ENCODE measurements at regions not wholly inside any gene's neighbourhood (a gene's known extent, or its start where the extent isn't known, plus 50 kb on each side); places are given as distances from the start of the nearest gene placed in this dataset.

DNA sequence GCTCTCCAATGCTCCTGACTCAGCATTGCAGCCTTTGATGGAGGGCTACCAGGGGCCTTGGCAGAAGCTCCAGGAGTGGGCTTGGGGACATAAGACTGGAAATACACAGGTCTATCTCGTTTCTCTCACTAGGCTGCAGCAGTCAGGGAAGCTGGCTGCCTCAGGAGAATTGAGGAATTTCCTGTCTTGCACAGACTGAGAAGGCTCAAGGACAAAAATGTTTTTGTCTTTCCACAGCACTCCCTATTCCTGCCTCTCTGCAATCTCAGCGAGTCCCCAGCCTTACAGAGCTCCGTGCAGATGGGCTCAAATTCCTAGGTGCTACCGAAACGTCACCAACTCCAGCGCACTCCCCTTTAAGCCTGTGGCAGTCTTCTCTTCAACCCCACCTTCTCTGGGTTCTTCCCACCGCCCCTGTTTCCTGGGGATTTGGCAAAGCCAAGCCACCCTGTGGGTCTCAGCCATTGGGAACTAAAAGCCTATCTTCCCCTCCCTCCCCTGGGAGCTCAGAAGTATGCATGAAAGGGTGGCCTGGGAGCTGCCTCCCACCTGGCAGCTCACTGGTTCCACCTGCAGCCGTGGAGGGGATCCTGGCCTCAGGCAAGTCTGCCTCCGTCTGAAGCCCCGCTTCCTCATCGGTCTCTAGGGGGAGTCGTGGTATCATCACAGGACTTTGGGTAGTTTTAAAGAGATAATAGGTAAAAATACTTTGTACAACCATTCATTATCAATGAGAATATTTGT is 322.6 kb upstream of the FRG2C start (continued):
- TF ChIP-seq, protein P1, sequence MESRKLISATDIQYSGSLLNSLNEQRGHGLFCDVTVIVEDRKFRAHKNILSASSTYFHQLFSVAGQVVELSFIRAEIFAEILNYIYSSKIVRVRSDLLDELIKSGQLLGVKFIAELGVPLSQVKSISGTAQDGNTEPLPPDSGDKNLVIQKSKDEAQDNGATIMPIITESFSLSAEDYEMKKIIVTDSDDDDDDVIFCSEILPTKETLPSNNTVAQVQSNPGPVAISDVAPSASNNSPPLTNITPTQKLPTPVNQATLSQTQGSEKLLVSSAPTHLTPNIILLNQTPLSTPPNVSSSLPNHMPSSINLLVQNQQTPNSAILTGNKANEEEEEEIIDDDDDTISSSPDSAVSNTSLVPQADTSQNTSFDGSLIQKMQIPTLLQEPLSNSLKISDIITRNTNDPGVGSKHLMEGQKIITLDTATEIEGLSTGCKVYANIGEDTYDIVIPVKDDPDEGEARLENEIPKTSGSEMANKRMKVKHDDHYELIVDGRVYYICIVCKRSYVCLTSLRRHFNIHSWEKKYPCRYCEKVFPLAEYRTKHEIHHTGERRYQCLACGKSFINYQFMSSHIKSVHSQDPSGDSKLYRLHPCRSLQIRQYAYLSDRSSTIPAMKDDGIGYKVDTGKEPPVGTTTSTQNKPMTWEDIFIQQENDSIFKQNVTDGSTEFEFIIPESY (IDR thresholded peaks at IDR 0.05) = no peak
- no peak for TF ChIP-seq JUND (IDR thresholded peaks at IDR 0.05; ENCODE audit: low read depth, low read length)
- TF ChIP-seq MYC (IDR thresholded peaks at IDR 0.05; ENCODE audit: insufficient read depth, insufficient read length, insufficient replicate concordance, low read length, severe bottlenecking) = no peak
- TF ChIP-seq, protein P2, sequence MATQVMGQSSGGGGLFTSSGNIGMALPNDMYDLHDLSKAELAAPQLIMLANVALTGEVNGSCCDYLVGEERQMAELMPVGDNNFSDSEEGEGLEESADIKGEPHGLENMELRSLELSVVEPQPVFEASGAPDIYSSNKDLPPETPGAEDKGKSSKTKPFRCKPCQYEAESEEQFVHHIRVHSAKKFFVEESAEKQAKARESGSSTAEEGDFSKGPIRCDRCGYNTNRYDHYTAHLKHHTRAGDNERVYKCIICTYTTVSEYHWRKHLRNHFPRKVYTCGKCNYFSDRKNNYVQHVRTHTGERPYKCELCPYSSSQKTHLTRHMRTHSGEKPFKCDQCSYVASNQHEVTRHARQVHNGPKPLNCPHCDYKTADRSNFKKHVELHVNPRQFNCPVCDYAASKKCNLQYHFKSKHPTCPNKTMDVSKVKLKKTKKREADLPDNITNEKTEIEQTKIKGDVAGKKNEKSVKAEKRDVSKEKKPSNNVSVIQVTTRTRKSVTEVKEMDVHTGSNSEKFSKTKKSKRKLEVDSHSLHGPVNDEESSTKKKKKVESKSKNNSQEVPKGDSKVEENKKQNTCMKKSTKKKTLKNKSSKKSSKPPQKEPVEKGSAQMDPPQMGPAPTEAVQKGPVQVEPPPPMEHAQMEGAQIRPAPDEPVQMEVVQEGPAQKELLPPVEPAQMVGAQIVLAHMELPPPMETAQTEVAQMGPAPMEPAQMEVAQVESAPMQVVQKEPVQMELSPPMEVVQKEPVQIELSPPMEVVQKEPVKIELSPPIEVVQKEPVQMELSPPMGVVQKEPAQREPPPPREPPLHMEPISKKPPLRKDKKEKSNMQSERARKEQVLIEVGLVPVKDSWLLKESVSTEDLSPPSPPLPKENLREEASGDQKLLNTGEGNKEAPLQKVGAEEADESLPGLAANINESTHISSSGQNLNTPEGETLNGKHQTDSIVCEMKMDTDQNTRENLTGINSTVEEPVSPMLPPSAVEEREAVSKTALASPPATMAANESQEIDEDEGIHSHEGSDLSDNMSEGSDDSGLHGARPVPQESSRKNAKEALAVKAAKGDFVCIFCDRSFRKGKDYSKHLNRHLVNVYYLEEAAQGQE (IDR thresholded peaks at IDR 0.05; ENCODE audit: low read depth, low read length) = no peak
- TF ChIP-seq CREM (IDR thresholded peaks at IDR 0.05; ENCODE audit: low read depth) = no peak
- TF ChIP-seq MTA3 (IDR thresholded peaks at IDR 0.05; ENCODE audit: borderline replicate concordance, low read length) = no peak
- TF ChIP-seq SMC3 (IDR thresholded peaks at IDR 0.05; ENCODE audit: borderline replicate concordance, low read length) = no peak
- TF ChIP-seq, protein P3, sequence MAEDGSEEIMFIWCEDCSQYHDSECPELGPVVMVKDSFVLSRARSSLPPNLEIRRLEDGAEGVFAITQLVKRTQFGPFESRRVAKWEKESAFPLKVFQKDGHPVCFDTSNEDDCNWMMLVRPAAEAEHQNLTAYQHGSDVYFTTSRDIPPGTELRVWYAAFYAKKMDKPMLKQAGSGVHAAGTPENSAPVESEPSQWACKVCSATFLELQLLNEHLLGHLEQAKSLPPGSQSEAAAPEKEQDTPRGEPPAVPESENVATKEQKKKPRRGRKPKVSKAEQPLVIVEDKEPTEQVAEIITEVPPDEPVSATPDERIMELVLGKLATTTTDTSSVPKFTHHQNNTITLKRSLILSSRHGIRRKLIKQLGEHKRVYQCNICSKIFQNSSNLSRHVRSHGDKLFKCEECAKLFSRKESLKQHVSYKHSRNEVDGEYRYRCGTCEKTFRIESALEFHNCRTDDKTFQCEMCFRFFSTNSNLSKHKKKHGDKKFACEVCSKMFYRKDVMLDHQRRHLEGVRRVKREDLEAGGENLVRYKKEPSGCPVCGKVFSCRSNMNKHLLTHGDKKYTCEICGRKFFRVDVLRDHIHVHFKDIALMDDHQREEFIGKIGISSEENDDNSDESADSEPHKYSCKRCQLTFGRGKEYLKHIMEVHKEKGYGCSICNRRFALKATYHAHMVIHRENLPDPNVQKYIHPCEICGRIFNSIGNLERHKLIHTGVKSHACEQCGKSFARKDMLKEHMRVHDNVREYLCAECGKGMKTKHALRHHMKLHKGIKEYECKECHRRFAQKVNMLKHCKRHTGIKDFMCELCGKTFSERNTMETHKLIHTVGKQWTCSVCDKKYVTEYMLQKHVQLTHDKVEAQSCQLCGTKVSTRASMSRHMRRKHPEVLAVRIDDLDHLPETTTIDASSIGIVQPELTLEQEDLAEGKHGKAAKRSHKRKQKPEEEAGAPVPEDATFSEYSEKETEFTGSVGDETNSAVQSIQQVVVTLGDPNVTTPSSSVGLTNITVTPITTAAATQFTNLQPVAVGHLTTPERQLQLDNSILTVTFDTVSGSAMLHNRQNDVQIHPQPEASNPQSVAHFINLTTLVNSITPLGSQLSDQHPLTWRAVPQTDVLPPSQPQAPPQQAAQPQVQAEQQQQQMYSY (CRISPR knock-in tag; IDR thresholded peaks at IDR 0.05) = no peak
- TF ChIP-seq ZBED1 (IDR thresholded peaks at IDR 0.05; ENCODE audit: borderline replicate concordance) = no peak
- TF ChIP-seq SMAD5 (IDR thresholded peaks at IDR 0.05; ENCODE audit: low read depth) = no peak
- TF ChIP-seq RUNX3 (IDR thresholded peaks at IDR 0.05; ENCODE audit: low read length) = no peak
- no peak for TF ChIP-seq FOXM1 (IDR thresholded peaks at IDR 0.05; ENCODE audit: low read depth, low read length)
- TF ChIP-seq SMARCA5 (IDR thresholded peaks at IDR 0.05) = no peak

All from GM12878 (cell line).